Uterus (tissue), 3 donors: ENCODE measurements at regions not wholly inside any gene's neighbourhood (a gene's known extent, or its start where the extent isn't known, plus 50 kb on each side); places are given as distances from the start of the nearest gene placed in this dataset.

Experiments
- DNase-seq, 2 donors: peaks; one replicate each; pipeline ENCODE4 v3.0.0-alpha.2; 2019 to 2020
- H3K27ac ChIP-seq, 2 donors: fragments of 200-600 bp; sonication (generic); 1 replicate in 1 of 2; 2 replicates in 1 of 2; pipeline ENCODE4 v1.5.1; 2016 to 2018
- H3K27me3 ChIP-seq, 2 donors: fragments of 200-600 bp; sonication (generic); one replicate each; pipeline ENCODE4 v1.5.1; 2018 to 2019; ENCODE audit warnings: control low read depth in 1 of 2
- H3K36me3 ChIP-seq, 2 donors: fragments of 200-600 bp; sonication (generic); one replicate each; pipeline ENCODE4 v1.5.1; 2019; ENCODE audit warnings: control low read depth in 1 of 2
- H3K4me1 ChIP-seq, 2 donors: fragments of 200-600 bp; sonication (generic); one replicate each; pipeline ENCODE4 v1.5.1; 2018 to 2019; ENCODE audit warnings: control low read depth in 1 of 2
- H3K4me3 ChIP-seq, 2 donors: fragments of 200-600 bp; sonication (generic); 1 replicate in 1 of 2; 2 replicates in 1 of 2; pipeline ENCODE4 v1.5.1; 2018 to 2019; ENCODE audit warnings: mild to moderate bottlenecking in 1 of 2
- H3K9me3 ChIP-seq, 2 donors: fragments of 200-600 bp; sonication (generic); one replicate each; pipeline ENCODE4 v1.5.1; 2019; ENCODE audit warnings: control low read depth in 1 of 2
- CTCF ChIP-seq, 4 experiments: fragments of 200-600 bp in 2 of 4; fragments of 450-650 bp in 2 of 4; sonication (generic) in 2 of 4; IDR thresholded peaks; one replicate each; pipeline ENCODE4 v1.5.1; 2016 to 2019; ENCODE audit warnings: antibody characterized with exemption in 4 of 4, mild to moderate bottlenecking in 2 of 4, moderate library complexity in 1 of 4
- POLR2A ChIP-seq, 2 donors: fragments of 450-650 bp; IDR thresholded peaks; one replicate each; pipeline ENCODE4 v1.6.1; 2016; ENCODE audit warnings: antibody characterized with exemption in 2 of 2, mild to moderate bottlenecking in 1 of 2, moderate library complexity in 1 of 2
- intact Hi-C: fragments of 100-400 bp; cut with DNase I; formaldehyde crosslinking; loops from one replicate; pipeline ENCODE4 v1.15.1; 2023; ENCODE audit warnings: low total_unique reads
- donor health status: DM: yes; HTN: yes; CAD: no.

GRCh38 chr1:213678348-213678747 is 309.4 kb upstream of the PROX1 start:
- no peak for DNase-seq
- no peaks in the 10 kb centered on the region for H3K9me3 ChIP-seq
- H3K4me3 ChIP-seq: no peak overlapping the region
- H3K4me1 ChIP-seq: no peaks in the 10 kb centered on the region
- intact Hi-C loops: no loop called here
- no peak overlapping the region for H3K27ac ChIP-seq
- no peaks in the 10 kb centered on the region for H3K36me3 ChIP-seq
- H3K27me3 ChIP-seq: no peaks in the 10 kb centered on the region
- TF ChIP-seq CTCF (IDR thresholded peaks at IDR 0.05): no peak
- no peak for TF ChIP-seq POLR2A (IDR thresholded peaks at IDR 0.05)

- DNase-seq: no peak
- no peaks in the 10 kb centered on the region for H3K4me1 ChIP-seq
- no peaks in the 10 kb centered on the region for H3K27me3 ChIP-seq
- no peaks in the 10 kb centered on the region for H3K36me3 ChIP-seq
- H3K27ac ChIP-seq: no peak overlapping the region
- intact Hi-C loops: no loop called here
- no peaks in the 10 kb centered on the region for H3K9me3 ChIP-seq
- TF ChIP-seq CTCF (IDR thresholded peaks at IDR 0.05): no peak
- no peak for TF ChIP-seq POLR2A (IDR thresholded peaks at IDR 0.05)
- no peak overlapping the region for H3K4me3 ChIP-seq
These were observed 309.0 kb upstream of the PROX1 start for GRCh38 chr1:213678753-213679152.

DNA sequence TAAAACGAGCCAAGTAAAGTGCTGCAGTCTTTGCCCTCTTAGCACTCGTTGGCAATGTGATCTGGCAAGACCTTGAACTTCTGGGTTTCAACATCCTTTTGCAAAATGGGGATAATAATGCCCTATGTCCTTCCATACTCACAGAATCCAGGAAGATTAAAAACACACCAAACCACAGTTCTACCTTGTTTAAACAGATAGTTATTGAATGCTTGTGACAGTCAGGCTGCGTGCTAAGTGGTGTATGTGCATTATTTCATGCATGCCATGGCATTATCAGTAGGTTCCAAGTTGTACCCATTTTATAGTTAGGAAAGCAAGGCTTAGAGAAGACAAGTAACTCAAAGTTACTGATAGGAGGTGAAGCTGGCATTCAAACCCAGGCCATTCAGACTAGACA is 308.6 kb upstream of the PROX1 start:
- intact Hi-C loops: no loop called here
- Histone ChIP-seq H3K9me3 (no peaks in the 10 kb centered on the region), H3K27me3 (no peaks in the 10 kb centered on the region), H3K36me3 (no peaks in the 10 kb centered on the region), H3K4me3 (no peak overlapping the region), H3K27ac (no peak overlapping the region), H3K4me1 (no peaks in the 10 kb centered on the region)
- DNase-seq: no peak
- TF ChIP-seq POLR2A (IDR thresholded peaks at IDR 0.05): no peak
- TF ChIP-seq CTCF (IDR thresholded peaks at IDR 0.05): no peak

GRCh38 chr1:213680677-213681325 is 307.0 kb upstream of the PROX1 start:
- intact Hi-C loops: no loop called here
- Histone ChIP-seq H3K9me3 (no peaks in the 10 kb centered on the region), H3K4me3 (no peak overlapping the region), H3K27ac (no peak overlapping the region), H3K27me3 (no peaks in the 10 kb centered on the region), H3K36me3 (no peaks in the 10 kb centered on the region), H3K4me1 (no peaks in the 10 kb centered on the region)
- TF ChIP-seq CTCF (IDR thresholded peaks at IDR 0.05) (no peak), POLR2A (IDR thresholded peaks at IDR 0.05) (no peak)
- DNase-seq: no peak

DNA sequence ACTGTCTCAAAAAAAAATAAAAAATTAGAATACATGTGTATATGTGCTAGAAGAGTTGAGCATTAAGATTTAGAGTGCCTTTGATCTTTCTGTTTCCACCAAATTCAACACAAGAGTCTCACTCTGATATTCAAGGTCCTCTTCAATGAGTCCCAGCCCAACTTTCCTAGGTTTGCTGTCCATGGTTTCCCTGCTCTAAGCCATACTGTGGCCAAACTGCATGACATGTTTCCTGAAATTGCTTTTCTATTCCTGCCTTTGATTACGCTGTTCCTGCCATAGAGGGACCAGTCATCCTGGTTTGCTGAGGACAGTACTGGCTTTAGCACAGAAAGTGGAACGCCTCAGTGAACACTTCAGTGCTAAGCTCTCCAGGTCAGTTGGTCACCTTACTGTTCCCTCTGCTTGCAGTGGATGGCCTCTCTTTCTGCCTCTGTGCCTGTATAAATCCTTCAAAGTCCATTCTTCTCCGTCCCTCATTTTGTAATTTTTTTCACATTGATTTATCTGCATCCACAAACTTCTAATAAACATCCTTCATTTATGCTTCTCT is 305.9 kb upstream of the PROX1 start:
- Histone ChIP-seq H3K9me3 (no peaks in the 10 kb centered on the region), H3K27me3 (no peaks in the 10 kb centered on the region), H3K27ac (no peak overlapping the region), H3K36me3 (no peaks in the 10 kb centered on the region), H3K4me1 (no peaks in the 10 kb centered on the region), H3K4me3 (no peak overlapping the region)
- intact Hi-C loops: no loop called here
- no peak for DNase-seq
- TF ChIP-seq POLR2A (IDR thresholded peaks at IDR 0.05) (no peak), CTCF (IDR thresholded peaks at IDR 0.05) (no peak)
